IMR-90 (cell line): ENCODE measurements at regions not wholly inside any gene's neighbourhood (a gene's known extent, or its start where the extent isn't known, plus 50 kb on each side); places are given as distances from the start of the nearest gene placed in this dataset.

ENCODE experiments used
- ATAC-seq: fragments of 200-7000 bp; cut with Tn5 transposase; 2 replicates; pipeline ENCODE4 v1.9.1; 2020; ENCODE audit warnings: low read depth, mild to moderate bottlenecking, moderate library complexity
- BruUV-seq: library from RNA; stranded (reverse); fragments of 400-500 nt; replicated peaks from 2 replicates; lab custom pipeline; 2021; lab: Mats Ljungman, UMichigan
- CTCF ChIA-PET: fragments of 300-600 bp; formaldehyde crosslinking; extraction: SDS; loops from one replicate; lab custom pipeline; 2021; ENCODE audit warnings: antibody characterized with exemption; lab: Yijun Ruan, JAX
- POLR2A ChIA-PET: fragments of 300-600 bp; sonication (Branson Sonifier 250); formaldehyde crosslinking; loops from one replicate; lab custom pipeline; 2022; ENCODE audit warnings: antibody characterized with exemption; ENCODE audit not compliant: unreplicated experiment; lab: Charles Lee
- DNase-seq: peaks from one replicate; pipeline ENCODE4 v3.0.0; 2013
- H2AFZ ChIP-seq: replicated peaks from 2 replicates; pipeline ENCODE3; 2013; ENCODE audit warnings: low read length, mild to moderate bottlenecking; ENCODE audit not compliant: poor library complexity
- H2AK5ac ChIP-seq: 2 replicates; pipeline ENCODE4 v1.6.1; 2013; ENCODE audit warnings: low read depth, low read length, inconsistent platforms
- H2AK9ac ChIP-seq: replicated peaks from 2 replicates; pipeline ENCODE3; 2013; ENCODE audit warnings: mild to moderate bottlenecking, low read depth, low read length, moderate library complexity; ENCODE audit not compliant: poor library complexity
- H2BK120ac ChIP-seq: 2 replicates; pipeline ENCODE4 v1.6.1; 2013; ENCODE audit warnings: low read depth, low read length, inconsistent platforms
- H2BK15ac ChIP-seq: 3 replicates; pipeline ENCODE4 v1.6.1; 2013; ENCODE audit warnings: low read depth, low read length, inconsistent platforms
- H2BK20ac ChIP-seq: 2 replicates; pipeline ENCODE4 v1.6.1; 2013; ENCODE audit warnings: low read depth, mild to moderate bottlenecking, inconsistent platforms, low read length, moderate library complexity
- H2BK5ac ChIP-seq: 2 replicates; pipeline ENCODE4 v1.6.1; 2013; ENCODE audit warnings: mild to moderate bottlenecking, low read depth, low read length, inconsistent platforms; ENCODE audit not compliant: poor library complexity, severe bottlenecking
- H3K14ac ChIP-seq: replicated peaks from 2 replicates; pipeline ENCODE4 v1.6.1; 2013; ENCODE audit warnings: low read depth, low read length, inconsistent platforms
- H3K18ac ChIP-seq: 2 replicates; pipeline ENCODE4 v1.6.1; 2013; ENCODE audit warnings: low read depth, low read length, control low read depth
- H3K23ac ChIP-seq: 2 replicates; pipeline ENCODE4 v1.6.1; 2013; ENCODE audit warnings: low read depth, low read length, inconsistent platforms
- H3K27ac ChIP-seq: 2 replicates; pipeline ENCODE4 v1.5.1; 2013; ENCODE audit warnings: mild to moderate bottlenecking, control low read depth, low read length; ENCODE audit not compliant: insufficient read depth
- H3K27me3 ChIP-seq: 2 replicates; pipeline ENCODE4 v1.6.1; 2013; ENCODE audit warnings: low read length; ENCODE audit not compliant: control insufficient read depth, insufficient read depth
- H3K36me3 ChIP-seq: 2 replicates; pipeline ENCODE4 v1.6.1; 2013; ENCODE audit warnings: low read length, mixed read lengths; ENCODE audit not compliant: control insufficient read depth, insufficient read depth
- H3K4ac ChIP-seq: 2 replicates; pipeline ENCODE4 v1.6.1; 2013; ENCODE audit warnings: low read depth, low read length, inconsistent platforms
- H3K4me1 ChIP-seq: 2 replicates; pipeline ENCODE4 v1.6.1; 2013; ENCODE audit warnings: low read length, mixed read lengths; ENCODE audit not compliant: control insufficient read depth, insufficient read depth
- H3K4me2 ChIP-seq: 2 replicates; pipeline ENCODE4 v1.6.1; 2013; ENCODE audit warnings: low read depth, mild to moderate bottlenecking, control low read depth, low read length, moderate library complexity
- H3K4me3 ChIP-seq: 2 replicates; pipeline ENCODE4 v1.5.1; 2013; ENCODE audit warnings: low read depth, mild to moderate bottlenecking, control low read depth, low read length, moderate library complexity; ENCODE audit not compliant: insufficient read depth
- H3K56ac ChIP-seq: 2 replicates; pipeline ENCODE4 v1.6.1; 2013; ENCODE audit warnings: low read length, inconsistent platforms; ENCODE audit not compliant: insufficient read depth; ENCODE audit errors: extremely low read depth
- H3K79me1 ChIP-seq, 2 experiments: 2 replicates each; pipeline ENCODE4 v1.6.1; 2013; ENCODE audit warnings: low read length in 2 of 2, inconsistent platforms in 1 of 2, low read depth in 1 of 2
- H3K9ac ChIP-seq: 2 replicates; pipeline ENCODE4 v1.6.1; 2013; ENCODE audit warnings: low read depth, low read length, control low read depth
- H3K9me1 ChIP-seq: 2 replicates; pipeline ENCODE4 v1.6.1; 2013; ENCODE audit warnings: low read length, inconsistent platforms; ENCODE audit not compliant: insufficient read depth
- H3K9me3 ChIP-seq: 2 replicates; pipeline ENCODE4 v1.6.1; 2013; ENCODE audit warnings: low read length; ENCODE audit not compliant: control insufficient read depth, insufficient read depth
- H4K20me1 ChIP-seq: 2 replicates; pipeline ENCODE4 v1.6.1; 2013; ENCODE audit warnings: low read length, inconsistent platforms; ENCODE audit not compliant: insufficient read depth
- H4K5ac ChIP-seq: 2 replicates; pipeline ENCODE4 v1.6.1; 2013; ENCODE audit warnings: mild to moderate bottlenecking, low read depth, low read length, control low read depth
- H4K8ac ChIP-seq, 2 experiments: 2 replicates each; pipeline ENCODE4 v1.6.1; 2013; ENCODE audit warnings: low read depth in 2 of 2, low read length in 2 of 2, control low read depth in 1 of 2, inconsistent platforms in 1 of 2
- H4K91ac ChIP-seq: 2 replicates; pipeline ENCODE4 v1.6.1; 2013; ENCODE audit warnings: low read depth, low read length, inconsistent platforms; ENCODE audit not compliant: insufficient read depth
- BHLHE40 ChIP-seq: fragments of 150-350 bp; IDR thresholded peaks from 2 replicates; pipeline ENCODE4 v1.6.1; 2016; ENCODE audit warnings: mild to moderate bottlenecking, low read depth, low read length
- CEBPB ChIP-seq: IDR thresholded peaks from 2 replicates; pipeline ENCODE4 v1.6.1; 2012; ENCODE audit warnings: low read depth, low read length, improper control_type of control experiment
- CHD1 ChIP-seq: IDR thresholded peaks from 2 replicates; pipeline ENCODE4 v1.6.1; 2012; ENCODE audit warnings: low read depth, low read length, improper control_type of control experiment
- CTCF ChIP-seq: conservative IDR thresholded peaks from 2 replicates; pipeline ENCODE4 v1.5.1; 2012; ENCODE audit warnings: mild to moderate bottlenecking, low read depth, low read length, improper control_type of control experiment
- FOS ChIP-seq: fragments of 150-350 bp; IDR thresholded peaks from 2 replicates; pipeline ENCODE4 v1.6.1; 2016; ENCODE audit warnings: low read depth, low read length
- MAFK ChIP-seq: IDR thresholded peaks from 2 replicates; pipeline ENCODE4 v1.6.1; 2012; ENCODE audit warnings: low read depth, low read length, improper control_type of control experiment
- MAZ ChIP-seq: IDR thresholded peaks from 2 replicates; pipeline ENCODE4 v1.6.1; 2012; ENCODE audit warnings: low read depth, mild to moderate bottlenecking, low read length, improper control_type of control experiment, moderate library complexity, borderline replicate concordance
- MXI1 ChIP-seq: IDR thresholded peaks from 2 replicates; pipeline ENCODE4 v1.6.1; 2012; ENCODE audit warnings: low read depth, mild to moderate bottlenecking, low read length, moderate library complexity, borderline replicate concordance
- NFE2L2 ChIP-seq: fragments of 150-350 bp; IDR thresholded peaks from 2 replicates; pipeline ENCODE4 v1.6.1; 2016; ENCODE audit warnings: low read depth, mild to moderate bottlenecking, low read length
- POLR2A ChIP-seq: IDR thresholded peaks from 2 replicates; pipeline ENCODE4 v1.6.1; 2012; ENCODE audit warnings: mild to moderate bottlenecking, low read depth, low read length
- RAD21 ChIP-seq: IDR thresholded peaks from 2 replicates; pipeline ENCODE4 v1.6.1; 2012; ENCODE audit warnings: low read length, improper control_type of control experiment
- RCOR1 ChIP-seq: IDR thresholded peaks from 2 replicates; pipeline ENCODE4 v1.6.1; 2012; ENCODE audit warnings: mild to moderate bottlenecking, low read length, improper control_type of control experiment; ENCODE audit not compliant: insufficient replicate concordance
- RFX5 ChIP-seq: IDR thresholded peaks from 2 replicates; pipeline ENCODE4 v1.8.0; 2012; ENCODE audit warnings: low read depth, mild to moderate bottlenecking, low read length, moderate library complexity
- SMC3 ChIP-seq: fragments of 150-350 bp; IDR thresholded peaks from 2 replicates; pipeline ENCODE4 v1.6.1; 2016; ENCODE audit warnings: low read depth, mild to moderate bottlenecking, antibody characterized with exemption, low read length, moderate library complexity
- USF2 ChIP-seq: fragments of 150-350 bp; IDR thresholded peaks from 2 replicates; pipeline ENCODE4 v1.6.1; 2017; ENCODE audit warnings: mild to moderate bottlenecking, antibody characterized with exemption, low read length, low read depth
- WGBS, 2 experiments: methylation state at CpG; one replicate each; pipeline versions ENCODE4 v1.1.5 to v1.1.7; 2013; ENCODE audit warnings: missing lambda C conversion rate in 2 of 2; ENCODE audit not compliant: insufficient read length in 1 of 2; ENCODE audit errors: extremely low coverage in 2 of 2; 5-methylcytosine and 5-hydroxymethylcytosine counted together
- dilution Hi-C: fragments of 300-500 bp; cut with HindIII; formaldehyde crosslinking; loops from one replicate; pipeline ENCODE4 v1.14.3; 2018; ENCODE audit warnings: low sequenced_read_pairs; ENCODE audit not compliant: unreplicated experiment
- in situ Hi-C: fragments of 300-500 bp; cut with MboI; formaldehyde crosslinking; loops from 3 replicates; pipeline ENCODE4 v1.14.3; 2019; ENCODE audit warnings: low sequenced_read_pairs, inconsistent platforms, mixed read lengths
- intact Hi-C: fragments of 100-400 bp; cut with micrococcal nuclease; formaldehyde crosslinking; loops from 2 replicates; pipeline ENCODE4 v1.10.0; 2022

- no peak for TF ChIP-seq CTCF
- TF ChIP-seq RCOR1: no peak
These were observed 53.5 kb upstream of the ABL1 start (continued) for GRCh38 chr9:130781569-130781968.

- 82% methylated on average over 3 of the region's 4 CpGs; no CpG with 5 or more reads in 1 of the 2 experiments for whole genome bisulfite sequencing, 2 experiments
- Histone ChIP-seq H3K4ac (no peak overlapping the region), H3K14ac (no peak overlapping the region), H2AFZ (no peak overlapping the region), H4K5ac (no peak overlapping the region), H3K56ac (no peak overlapping the region), H3K9me3 (no peaks in the 10 kb centered on the region), H4K91ac (no peak overlapping the region), H3K79me1 (peaks cover 39 to 73% of the 10 kb centered on the region in 2 experiments), H2BK120ac (no peak overlapping the region), H4K8ac (no peak overlapping the region), H2AK9ac (no peak overlapping the region), H3K36me3 (no peaks in the 10 kb centered on the region), H3K9me1 (peaks cover 16% of the 10 kb centered on the region), H3K4me2 (no peak overlapping the region), H3K4me1 (peaks cover 22% of the 10 kb centered on the region), H2AK5ac (no peak overlapping the region), H3K18ac (no peak overlapping the region; the same call in 1 of the 2 replicates), H3K23ac (no peak overlapping the region), H4K20me1 (peaks cover 5% of the 10 kb centered on the region; the same call in 1 of the 2 replicates), H3K27ac (no peak overlapping the region), H2BK5ac (no peak overlapping the region), H3K9ac (no peak overlapping the region), H2BK20ac (no peak overlapping the region), H2BK15ac (0 out of 3 replicates have a peak overlapping the region, but pooled peaks have one; percentile 33), H3K27me3 (no peaks in the 10 kb centered on the region), H3K4me3 (no peak overlapping the region)
- no peak for ATAC-seq
- in situ Hi-C loops (no loop called here), dilution Hi-C loops (no loop called here), intact Hi-C loops (no loop called here)
- BruUV-seq: no TSS peak
- ChIA-PET CTCF (no interaction called here), POLR2A (interaction anchor here (0.6 kb wide), 1 partner anchor 87 kb away, joined by 3 read pairs; no protein-coding TSS in a partner anchor)
- DNase-seq: no peak
- TF ChIP-seq CEBPB (no peak), MAFK (no peak), NFE2L2 (no peak), MXI1 (no peak), SMC3 (no peak), MAZ (no peak), POLR2A (no peak), FOS (no peak), RFX5 (no peak), RAD21 (no peak), CHD1 (no peak), USF2 (no peak), BHLHE40 (no peak)
These were observed 52.0 kb upstream of the ABL1 start for GRCh38 chr9:130782886-130783530.
